ENCODE measurements at regions not wholly inside any gene's neighbourhood (a gene's known extent, or its start where the extent isn't known, plus 50 kb on each side); places are given as distances from the start of the nearest gene placed in this dataset.

DNA sequence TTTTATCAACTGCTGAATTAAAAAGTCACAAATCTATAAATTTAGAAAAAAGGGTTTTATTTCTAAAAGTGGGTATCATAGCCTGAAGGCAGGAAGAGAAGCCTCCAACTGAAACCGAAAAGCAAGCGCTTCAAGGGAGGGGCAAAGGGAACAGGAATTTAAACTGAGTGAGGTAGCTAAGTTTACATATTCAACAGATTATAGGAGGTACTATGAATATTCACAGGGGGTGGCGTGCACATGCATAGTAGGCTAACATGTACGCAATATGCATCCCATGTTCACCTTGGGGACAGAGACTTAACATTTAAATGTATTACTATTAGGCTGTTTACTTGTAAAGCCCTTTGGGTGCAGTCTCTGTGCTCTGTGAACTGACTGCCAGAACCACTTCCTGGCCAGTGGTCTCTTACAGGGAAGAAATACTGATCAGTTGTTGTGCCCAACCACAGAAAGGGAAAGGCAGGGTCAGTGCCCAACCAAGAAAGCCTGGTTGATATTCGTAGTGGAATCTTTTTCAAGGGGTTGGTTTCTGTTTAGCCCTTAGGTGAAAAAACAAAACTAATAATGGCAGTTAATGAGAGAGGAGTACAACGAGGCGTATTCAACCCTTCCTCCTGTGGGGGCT lies 168.7 kb upstream of the GALNTL6 start:
- DNase-seq (ENCODE audit: low read depth) = no peak
- TF ChIP-seq, protein P1, sequence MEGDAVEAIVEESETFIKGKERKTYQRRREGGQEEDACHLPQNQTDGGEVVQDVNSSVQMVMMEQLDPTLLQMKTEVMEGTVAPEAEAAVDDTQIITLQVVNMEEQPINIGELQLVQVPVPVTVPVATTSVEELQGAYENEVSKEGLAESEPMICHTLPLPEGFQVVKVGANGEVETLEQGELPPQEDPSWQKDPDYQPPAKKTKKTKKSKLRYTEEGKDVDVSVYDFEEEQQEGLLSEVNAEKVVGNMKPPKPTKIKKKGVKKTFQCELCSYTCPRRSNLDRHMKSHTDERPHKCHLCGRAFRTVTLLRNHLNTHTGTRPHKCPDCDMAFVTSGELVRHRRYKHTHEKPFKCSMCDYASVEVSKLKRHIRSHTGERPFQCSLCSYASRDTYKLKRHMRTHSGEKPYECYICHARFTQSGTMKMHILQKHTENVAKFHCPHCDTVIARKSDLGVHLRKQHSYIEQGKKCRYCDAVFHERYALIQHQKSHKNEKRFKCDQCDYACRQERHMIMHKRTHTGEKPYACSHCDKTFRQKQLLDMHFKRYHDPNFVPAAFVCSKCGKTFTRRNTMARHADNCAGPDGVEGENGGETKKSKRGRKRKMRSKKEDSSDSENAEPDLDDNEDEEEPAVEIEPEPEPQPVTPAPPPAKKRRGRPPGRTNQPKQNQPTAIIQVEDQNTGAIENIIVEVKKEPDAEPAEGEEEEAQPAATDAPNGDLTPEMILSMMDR (conservative IDR thresholded peaks at IDR 0.05; ENCODE audit: low read depth, low read length) = no peak
- no peak overlapping the region for H3K4me3 ChIP-seq (ENCODE audit: low read length)

DNA sequence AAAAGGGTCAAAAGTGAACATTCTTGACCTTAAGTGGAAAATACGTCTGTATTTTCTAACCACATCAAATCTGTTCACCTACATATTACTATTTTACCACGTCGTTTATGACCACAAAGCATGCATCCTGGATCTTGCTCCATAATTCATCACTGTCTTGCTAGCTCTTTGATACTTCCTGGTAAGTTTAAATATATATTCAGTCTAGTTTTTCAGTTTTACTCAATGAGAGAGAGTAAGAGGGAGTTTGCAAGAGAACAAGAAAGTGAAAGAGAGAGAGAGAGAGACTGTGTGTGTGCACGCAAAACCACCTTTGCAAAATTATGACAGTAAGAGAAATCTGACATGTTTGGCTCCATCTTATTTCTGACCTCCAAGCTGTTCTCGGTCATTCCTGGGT lies 173.7 kb upstream of the GALNTL6 start:
- no peak for DNase-seq (ENCODE audit: low read depth)
- no peak overlapping the region for H3K4me3 ChIP-seq (ENCODE audit: low read length)
- TF ChIP-seq, protein P1 (conservative IDR thresholded peaks at IDR 0.05; ENCODE audit: low read depth, low read length) = no peak

DNA sequence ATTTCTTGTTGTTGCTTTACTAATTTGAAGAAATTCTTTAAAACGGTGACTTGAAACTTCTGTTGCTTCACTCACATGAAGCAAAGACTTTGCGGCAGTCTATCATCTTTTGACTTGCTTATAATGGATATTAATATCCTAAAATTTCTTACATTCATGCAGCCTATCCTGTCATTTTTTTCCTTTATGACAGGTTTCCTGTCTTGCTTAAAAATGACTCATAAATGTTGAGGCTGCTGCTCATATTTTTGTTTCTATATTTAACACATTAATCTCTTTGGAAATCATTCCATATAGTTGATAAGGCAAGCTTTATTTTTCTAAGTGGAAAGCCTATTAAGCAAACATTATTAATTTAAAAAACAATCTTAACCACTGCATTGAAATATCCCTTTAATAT lies 176.6 kb upstream of the GALNTL6 start:
- peak; percentile 32 for DNase-seq (ENCODE audit: low read depth)
- H3K4me3 ChIP-seq (ENCODE audit: low read length) = no peak overlapping the region
- TF ChIP-seq, protein P1 (conservative IDR thresholded peaks at IDR 0.05; ENCODE audit: low read depth, low read length) = no peak

DNA sequence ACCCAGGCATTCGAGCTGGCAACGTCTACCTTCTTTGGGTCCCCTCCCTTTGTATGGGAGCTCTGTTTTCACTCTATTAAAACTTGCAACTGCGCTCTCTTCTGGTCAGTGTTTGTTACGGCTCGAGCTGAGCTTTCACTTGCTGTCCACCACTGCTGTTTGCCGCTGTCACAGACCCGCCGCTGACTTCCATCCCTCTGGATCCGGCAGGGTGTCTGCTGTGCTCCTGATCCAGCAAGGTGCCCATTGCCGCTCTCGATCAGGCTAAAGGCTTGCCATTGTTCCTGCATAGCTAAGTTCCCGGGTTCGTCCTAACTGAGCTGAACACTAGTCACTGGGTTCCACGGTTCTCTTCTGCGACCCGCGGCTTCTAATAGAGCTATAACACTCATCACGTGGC lies 183.5 kb upstream of the GALNTL6 start:
- TF ChIP-seq, protein P1 (conservative IDR thresholded peaks at IDR 0.05; ENCODE audit: low read depth, low read length) = no peak
- DNase-seq (ENCODE audit: low read depth) = no peak
- H3K4me3 ChIP-seq (ENCODE audit: low read length) = no peak overlapping the region

DNA sequence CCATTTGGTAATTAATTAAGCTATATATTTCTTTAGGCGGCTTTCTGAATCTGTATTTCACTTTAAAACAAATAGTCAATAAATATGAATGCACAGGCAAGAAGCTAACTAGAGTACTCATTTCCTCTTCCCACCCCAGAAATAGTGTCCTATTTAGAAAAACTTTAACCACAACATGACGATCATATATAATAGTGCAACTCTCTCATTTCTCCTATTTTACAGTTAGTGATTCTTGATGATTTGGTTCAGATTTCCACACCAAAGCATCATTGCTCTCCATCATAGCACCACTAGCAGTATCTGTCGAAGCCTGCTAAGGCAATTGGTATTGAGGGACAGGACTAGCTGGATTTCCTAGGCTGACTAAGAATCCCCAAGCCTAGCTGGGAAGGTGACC lies 184.0 kb upstream of the GALNTL6 start:
- DNase-seq (ENCODE audit: low read depth) = no peak
- TF ChIP-seq, protein P1 (conservative IDR thresholded peaks at IDR 0.05; ENCODE audit: low read depth, low read length) = no peak
- H3K4me3 ChIP-seq (ENCODE audit: low read length) = no peak overlapping the region

DNA sequence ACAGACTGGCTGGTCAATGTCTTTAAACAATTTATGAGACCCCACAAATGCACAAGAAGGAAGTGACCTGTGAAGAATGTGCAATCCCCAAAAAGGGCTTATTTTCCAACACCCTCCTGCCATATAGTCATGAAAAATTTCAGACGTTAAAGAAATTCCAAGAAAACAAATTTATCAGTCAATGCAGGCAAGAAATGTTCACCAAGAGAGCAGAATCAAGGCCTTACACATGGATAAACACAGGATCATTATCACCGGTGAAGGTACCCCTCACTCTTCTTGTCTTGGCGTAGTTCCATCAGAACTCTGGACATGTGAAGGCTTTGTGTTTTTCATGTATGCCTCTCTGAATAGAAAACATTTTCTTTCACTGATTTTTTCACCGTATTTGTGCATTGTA lies 186.7 kb upstream of the GALNTL6 start:
- TF ChIP-seq, protein P1 (conservative IDR thresholded peaks at IDR 0.05; ENCODE audit: low read depth, low read length) = no peak
- H3K4me3 ChIP-seq (ENCODE audit: low read length) = no peak overlapping the region
- DNase-seq (ENCODE audit: low read depth) = no peak

DNA sequence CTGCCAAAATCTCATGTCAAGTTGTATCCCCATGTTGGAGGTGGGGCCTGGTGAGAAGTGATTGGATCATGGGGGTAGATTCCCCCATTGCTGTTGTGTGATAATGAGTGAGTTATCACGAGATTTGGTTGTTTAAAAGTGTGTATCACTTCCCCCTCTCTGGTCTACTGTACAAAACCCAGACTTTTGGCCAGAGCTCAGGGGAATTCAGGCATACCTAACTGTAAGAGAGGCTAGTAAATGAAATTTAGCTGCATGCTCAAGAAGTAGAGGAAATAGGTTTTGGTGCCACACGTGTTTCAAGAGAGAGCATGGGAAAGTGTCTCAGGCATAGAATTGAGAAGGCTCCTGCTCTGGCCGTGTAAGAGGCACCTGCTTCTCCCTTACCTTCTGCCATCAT lies 190.5 kb upstream of the GALNTL6 start:
- no peak overlapping the region for H3K4me3 ChIP-seq (ENCODE audit: low read length)
- DNase-seq (ENCODE audit: low read depth) = no peak
- TF ChIP-seq, protein P1 (conservative IDR thresholded peaks at IDR 0.05; ENCODE audit: low read depth, low read length) = no peak

Measured in retinal pigment epithelial cell (primary cell).